ENCODE measurements at regions not wholly inside any gene's neighbourhood (a gene's known extent, or its start where the extent isn't known, plus 50 kb on each side); places are given as distances from the start of the nearest gene placed in this dataset.

DNA sequence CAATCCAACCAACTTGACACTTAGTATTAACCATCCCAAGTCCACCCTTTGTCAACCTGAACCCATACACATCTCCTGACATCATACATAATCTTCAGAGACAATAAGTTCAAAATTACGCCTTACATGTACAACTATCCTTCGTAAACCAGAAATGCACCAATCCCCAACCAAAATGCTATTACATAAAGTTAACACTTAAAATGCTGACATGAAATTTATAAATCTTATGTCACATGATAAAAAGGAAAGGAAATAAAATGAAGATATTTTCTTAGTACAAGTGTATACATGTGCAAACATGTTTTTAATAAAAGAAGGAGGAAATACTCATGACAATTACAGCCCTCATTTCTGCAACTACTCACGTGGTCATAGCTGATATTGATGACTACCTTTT, 95.0 kb downstream of the FCRL5 start:
- Histone ChIP-seq H4K5ac (ENCODE audit: low read depth, low read length) (no peak overlapping the region), H2BK5ac (ENCODE audit: low read depth, low read length, poor library complexity, severe bottlenecking) (no peak overlapping the region), H3K14ac (replicated peaks; ENCODE audit: low read depth, low read length) (no peak overlapping the region), H3K4me3 (ENCODE audit: insufficient read depth, low read depth, low read length) (no peak overlapping the region), H3K27me3 (ENCODE audit: control insufficient read depth, insufficient read depth, low read length) (no peaks in the 10 kb centered on the region), H3K4ac (ENCODE audit: low read depth, low read length) (no peak overlapping the region), H4K8ac (ENCODE audit: low read depth in 2 of 2, low read length in 2 of 2) (no peak overlapping the region), H3K18ac (ENCODE audit: low read depth, low read length) (no peak overlapping the region), H4K20me1 (ENCODE audit: insufficient read depth, low read length) (no peaks in the 10 kb centered on the region), H2AFZ (replicated peaks; ENCODE audit: low read length, poor library complexity) (no peak overlapping the region), H3K79me1 (ENCODE audit: low read depth in 1 of 2, low read length in 2 of 2) (no peaks in the 10 kb centered on the region), H4K91ac (ENCODE audit: insufficient read depth, low read depth, low read length) (no peak overlapping the region), H3K9me1 (ENCODE audit: insufficient read depth, low read length) (no peaks in the 10 kb centered on the region), H3K4me2 (ENCODE audit: low read depth, low read length) (no peak overlapping the region), H3K36me3 (ENCODE audit: control insufficient read depth, insufficient read depth, low read length) (no peaks in the 10 kb centered on the region), H3K9me3 (ENCODE audit: control insufficient read depth, insufficient read depth, low read length) (no peaks in the 10 kb centered on the region), H2BK15ac (ENCODE audit: low read depth, low read length) (no peak overlapping the region), H2BK120ac (ENCODE audit: low read depth, low read length) (no peak overlapping the region), H2AK9ac (replicated peaks; ENCODE audit: low read depth, low read length, poor library complexity) (no peak overlapping the region), H2BK20ac (ENCODE audit: low read depth, low read length) (no peak overlapping the region), H3K27ac (ENCODE audit: insufficient read depth, low read length) (no peak overlapping the region), H3K9ac (ENCODE audit: low read depth, low read length) (no peak overlapping the region), H2AK5ac (ENCODE audit: low read depth, low read length) (no peak overlapping the region), H3K23ac (ENCODE audit: low read depth, low read length) (no peak overlapping the region), H3K4me1 (ENCODE audit: control insufficient read depth, insufficient read depth, low read length) (no peaks in the 10 kb centered on the region), H3K56ac (ENCODE audit: extremely low read depth, insufficient read depth, low read length) (no peak overlapping the region)
- TF ChIP-seq FOS (IDR thresholded peaks at IDR 0.05; ENCODE audit: low read depth, low read length) (no peak), CEBPB (IDR thresholded peaks at IDR 0.05; ENCODE audit: low read depth, low read length) (no peak), MAZ (IDR thresholded peaks at IDR 0.05; ENCODE audit: borderline replicate concordance, low read depth, low read length) (no peak), RCOR1 (IDR thresholded peaks at IDR 0.05; ENCODE audit: insufficient replicate concordance, low read length) (no peak), CHD1 (IDR thresholded peaks at IDR 0.05; ENCODE audit: low read depth, low read length) (no peak), MAFK (IDR thresholded peaks at IDR 0.05; ENCODE audit: low read depth, low read length) (no peak), SMC3 (IDR thresholded peaks at IDR 0.05; ENCODE audit: low read depth, low read length) (no peak), BHLHE40 (IDR thresholded peaks at IDR 0.05; ENCODE audit: low read depth, low read length) (no peak), MXI1 (IDR thresholded peaks at IDR 0.05; ENCODE audit: borderline replicate concordance, low read depth, low read length) (no peak), RFX5 (IDR thresholded peaks at IDR 0.05; ENCODE audit: low read depth, low read length) (no peak), POLR2A (IDR thresholded peaks at IDR 0.05; ENCODE audit: low read depth, low read length) (no peak), RAD21 (IDR thresholded peaks at IDR 0.05; ENCODE audit: low read length) (no peak)
- TF ChIP-seq, protein P1, sequence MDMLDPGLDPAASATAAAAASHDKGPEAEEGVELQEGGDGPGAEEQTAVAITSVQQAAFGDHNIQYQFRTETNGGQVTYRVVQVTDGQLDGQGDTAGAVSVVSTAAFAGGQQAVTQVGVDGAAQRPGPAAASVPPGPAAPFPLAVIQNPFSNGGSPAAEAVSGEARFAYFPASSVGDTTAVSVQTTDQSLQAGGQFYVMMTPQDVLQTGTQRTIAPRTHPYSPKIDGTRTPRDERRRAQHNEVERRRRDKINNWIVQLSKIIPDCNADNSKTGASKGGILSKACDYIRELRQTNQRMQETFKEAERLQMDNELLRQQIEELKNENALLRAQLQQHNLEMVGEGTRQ (IDR thresholded peaks at IDR 0.05; ENCODE audit: low read depth, low read length): no peak
- TF ChIP-seq, protein P2, sequence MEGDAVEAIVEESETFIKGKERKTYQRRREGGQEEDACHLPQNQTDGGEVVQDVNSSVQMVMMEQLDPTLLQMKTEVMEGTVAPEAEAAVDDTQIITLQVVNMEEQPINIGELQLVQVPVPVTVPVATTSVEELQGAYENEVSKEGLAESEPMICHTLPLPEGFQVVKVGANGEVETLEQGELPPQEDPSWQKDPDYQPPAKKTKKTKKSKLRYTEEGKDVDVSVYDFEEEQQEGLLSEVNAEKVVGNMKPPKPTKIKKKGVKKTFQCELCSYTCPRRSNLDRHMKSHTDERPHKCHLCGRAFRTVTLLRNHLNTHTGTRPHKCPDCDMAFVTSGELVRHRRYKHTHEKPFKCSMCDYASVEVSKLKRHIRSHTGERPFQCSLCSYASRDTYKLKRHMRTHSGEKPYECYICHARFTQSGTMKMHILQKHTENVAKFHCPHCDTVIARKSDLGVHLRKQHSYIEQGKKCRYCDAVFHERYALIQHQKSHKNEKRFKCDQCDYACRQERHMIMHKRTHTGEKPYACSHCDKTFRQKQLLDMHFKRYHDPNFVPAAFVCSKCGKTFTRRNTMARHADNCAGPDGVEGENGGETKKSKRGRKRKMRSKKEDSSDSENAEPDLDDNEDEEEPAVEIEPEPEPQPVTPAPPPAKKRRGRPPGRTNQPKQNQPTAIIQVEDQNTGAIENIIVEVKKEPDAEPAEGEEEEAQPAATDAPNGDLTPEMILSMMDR (conservative IDR thresholded peaks at IDR 0.05; ENCODE audit: low read depth, low read length): no peak
- intact Hi-C loops (cut with micrococcal nuclease) (no loop called here), dilution Hi-C loops (cut with HindIII; ENCODE audit: low sequenced_read_pairs, unreplicated experiment) (no loop called here), in situ Hi-C loops (cut with MboI; ENCODE audit: low sequenced_read_pairs) (no loop called here)
- ChIA-PET CTCF (no interaction called here), POLR2A (ENCODE audit: unreplicated experiment) (no interaction called here)
- no CpG with 5 or more reads among the region's 3 CpGs for WGBS, 2 experiments (ENCODE audit: extremely low coverage in 2 of 2, insufficient read length in 1 of 2)
- BruUV-seq (replicated peaks): no TSS peak
- no peak for ATAC-seq (ENCODE audit: low read depth)
- no peak for DNase-seq
